ENCODE measurements at regions not wholly inside any gene's neighbourhood (a gene's known extent, or its start where the extent isn't known, plus 50 kb on each side); places are given as distances from the start of the nearest gene placed in this dataset.

DNA sequence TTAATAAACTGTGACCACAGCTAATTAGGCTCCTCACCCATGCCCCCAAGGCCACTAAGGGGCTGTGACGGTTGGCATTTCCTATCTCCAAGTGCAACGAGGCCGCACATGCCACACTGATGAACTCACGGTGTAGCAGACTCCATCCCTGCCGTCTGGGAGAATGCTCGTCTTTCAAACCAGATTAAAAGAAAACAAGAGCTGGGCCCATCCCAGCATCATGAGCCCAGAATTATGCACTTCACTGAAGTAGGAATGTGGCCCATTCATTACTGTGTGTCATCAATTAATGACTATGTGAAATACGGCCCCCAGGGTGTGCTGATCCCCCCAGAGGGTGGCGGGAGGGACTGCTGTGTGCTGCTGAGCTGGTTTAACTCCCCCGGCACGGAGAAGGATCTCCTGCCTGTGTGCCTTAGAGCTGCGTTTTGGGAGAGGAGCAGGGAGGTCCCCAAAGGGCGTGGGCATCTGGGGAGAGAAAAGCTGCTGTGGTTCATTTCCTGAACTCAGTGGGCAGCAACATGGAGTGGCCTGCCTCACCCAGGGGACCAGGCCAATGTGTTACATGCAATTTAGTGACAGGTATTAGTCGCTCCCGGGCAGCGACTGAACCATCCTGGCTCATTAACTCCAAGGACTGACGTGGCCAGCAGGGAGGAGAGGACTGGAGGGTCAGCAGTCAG, 194.5 kb downstream of the FOXL1 start:
- Mint-ChIP-seq H3K9me3 (peaks cover 16% of the 10 kb centered on the region), H3K4me3 (peak overlapping the region; percentile 51), H3K36me3 (ENCODE audit: low read depth) (no peaks in the 10 kb centered on the region), H3K27ac (peak overlapping the region; percentile 90), H3K27me3 (ENCODE audit: low read depth, poor library complexity) (peaks cover 31% of the 10 kb centered on the region), H3K4me1 (peaks cover 82% of the 10 kb centered on the region)
- TF ChIP-seq, protein P1, sequence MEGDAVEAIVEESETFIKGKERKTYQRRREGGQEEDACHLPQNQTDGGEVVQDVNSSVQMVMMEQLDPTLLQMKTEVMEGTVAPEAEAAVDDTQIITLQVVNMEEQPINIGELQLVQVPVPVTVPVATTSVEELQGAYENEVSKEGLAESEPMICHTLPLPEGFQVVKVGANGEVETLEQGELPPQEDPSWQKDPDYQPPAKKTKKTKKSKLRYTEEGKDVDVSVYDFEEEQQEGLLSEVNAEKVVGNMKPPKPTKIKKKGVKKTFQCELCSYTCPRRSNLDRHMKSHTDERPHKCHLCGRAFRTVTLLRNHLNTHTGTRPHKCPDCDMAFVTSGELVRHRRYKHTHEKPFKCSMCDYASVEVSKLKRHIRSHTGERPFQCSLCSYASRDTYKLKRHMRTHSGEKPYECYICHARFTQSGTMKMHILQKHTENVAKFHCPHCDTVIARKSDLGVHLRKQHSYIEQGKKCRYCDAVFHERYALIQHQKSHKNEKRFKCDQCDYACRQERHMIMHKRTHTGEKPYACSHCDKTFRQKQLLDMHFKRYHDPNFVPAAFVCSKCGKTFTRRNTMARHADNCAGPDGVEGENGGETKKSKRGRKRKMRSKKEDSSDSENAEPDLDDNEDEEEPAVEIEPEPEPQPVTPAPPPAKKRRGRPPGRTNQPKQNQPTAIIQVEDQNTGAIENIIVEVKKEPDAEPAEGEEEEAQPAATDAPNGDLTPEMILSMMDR (IDR thresholded peaks at IDR 0.05): no peak
- DNase-seq: peak; percentile 54

DNA sequence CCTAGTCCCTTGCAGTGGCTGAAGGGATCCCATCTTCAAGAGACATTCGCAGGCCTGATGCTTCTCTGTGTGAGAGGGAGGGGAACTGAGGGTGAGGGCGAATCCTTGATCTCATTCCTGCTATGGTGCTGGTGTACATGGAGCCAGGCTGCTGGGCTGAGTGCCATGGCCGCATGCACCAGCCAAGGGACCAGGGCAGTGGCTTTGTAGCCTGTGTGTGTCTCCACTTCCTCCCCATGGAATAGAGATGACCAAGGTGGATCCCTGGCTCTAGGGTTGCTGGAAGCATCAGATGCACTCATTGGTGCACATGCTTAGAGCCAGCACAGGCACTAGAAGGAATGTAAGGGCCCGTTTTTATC, 195.0 kb downstream of the FOXL1 start:
- Mint-ChIP-seq H3K9me3 (peaks cover 16% of the 10 kb centered on the region), H3K36me3 (ENCODE audit: low read depth) (no peaks in the 10 kb centered on the region), H3K4me3 (no peak overlapping the region), H3K27me3 (ENCODE audit: low read depth, poor library complexity) (peaks cover 35% of the 10 kb centered on the region), H3K4me1 (peaks cover 82% of the 10 kb centered on the region), H3K27ac (no peak overlapping the region)
- TF ChIP-seq, protein P1 (IDR thresholded peaks at IDR 0.05): no peak
- no peak for DNase-seq

DNA sequence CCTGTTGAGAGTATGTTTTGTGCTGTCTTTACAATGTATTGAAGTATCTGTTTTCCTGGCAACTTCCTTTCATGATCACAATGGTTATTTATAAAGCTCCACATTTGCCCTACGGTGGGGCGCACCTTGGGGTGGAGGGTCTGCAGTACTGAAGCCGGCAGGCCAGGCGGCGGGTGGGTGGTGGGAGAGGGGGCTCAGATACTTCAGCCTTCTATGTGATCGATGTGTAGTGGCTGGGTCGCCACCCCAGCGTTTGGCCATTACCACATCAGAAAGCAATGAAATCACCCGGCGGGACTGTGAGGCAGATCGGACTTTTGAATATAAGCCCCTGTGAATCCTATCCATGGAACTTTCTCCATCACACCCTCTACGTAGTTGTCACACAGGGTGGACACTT, 196.6 kb downstream of the FOXL1 start:
- Mint-ChIP-seq H3K4me1 (peaks cover 83% of the 10 kb centered on the region), H3K27me3 (ENCODE audit: low read depth, poor library complexity) (peaks cover 37% of the 10 kb centered on the region), H3K4me3 (no peak overlapping the region), H3K9me3 (peaks cover 11% of the 10 kb centered on the region), H3K36me3 (ENCODE audit: low read depth) (no peaks in the 10 kb centered on the region), H3K27ac (no peak overlapping the region)
- TF ChIP-seq, protein P1 (IDR thresholded peaks at IDR 0.05): no peak
- no peak for DNase-seq

DNA sequence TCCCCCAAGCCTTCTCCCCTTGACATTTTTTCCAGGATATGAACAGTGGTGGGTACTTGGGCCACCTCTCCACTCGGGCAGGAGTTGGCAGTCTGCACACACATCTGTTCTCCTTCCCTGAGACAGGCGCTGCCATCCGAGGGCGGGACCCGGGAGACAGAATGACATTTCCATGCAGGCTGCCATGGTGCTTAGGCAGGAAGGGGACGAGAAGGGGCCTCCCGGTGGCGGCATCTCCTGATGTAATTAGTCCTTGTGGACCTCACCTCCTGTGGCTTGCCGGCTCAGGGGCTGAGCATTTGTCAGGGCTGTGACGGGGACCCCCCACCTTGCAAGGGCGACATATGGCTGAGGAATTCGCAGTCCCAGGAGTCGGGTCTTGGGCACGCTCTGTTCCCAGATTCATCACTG, 197.2 kb downstream of the FOXL1 start:
- Mint-ChIP-seq H3K27ac (no peak overlapping the region), H3K4me1 (peaks cover 83% of the 10 kb centered on the region), H3K9me3 (peaks cover 10% of the 10 kb centered on the region), H3K27me3 (ENCODE audit: low read depth, poor library complexity) (peaks cover 35% of the 10 kb centered on the region), H3K4me3 (peak overlapping the region; percentile 40), H3K36me3 (ENCODE audit: low read depth) (no peaks in the 10 kb centered on the region)
- TF ChIP-seq, protein P1 (IDR thresholded peaks at IDR 0.05): no peak
- DNase-seq: peak; percentile 60

DNA sequence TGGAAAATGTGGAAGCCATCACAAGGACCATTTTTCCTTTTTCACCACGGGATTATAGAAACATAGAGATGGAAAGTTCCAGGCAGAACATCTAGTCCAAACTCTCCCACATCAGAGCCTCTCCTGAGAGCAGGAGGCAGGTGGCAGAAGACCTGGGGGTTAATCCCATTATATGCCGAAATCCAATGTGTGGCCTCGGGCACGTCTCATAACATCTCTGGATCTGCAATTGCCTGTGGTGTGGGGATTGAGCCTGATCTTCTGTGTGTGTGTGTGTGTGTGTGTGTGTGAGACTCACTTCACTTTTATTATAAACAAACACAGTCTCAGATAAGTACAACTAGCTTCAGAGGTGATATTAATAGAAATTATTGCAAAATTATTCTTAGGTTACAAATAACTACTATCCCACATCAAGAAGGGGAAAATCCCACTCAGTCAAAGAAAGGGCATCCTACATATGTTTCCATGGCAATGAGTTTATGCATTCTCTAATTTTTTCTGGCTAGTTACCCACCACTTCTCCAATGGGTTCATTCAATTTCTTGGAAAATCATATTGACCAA, 199.1 kb downstream of the FOXL1 start:
- peaks cover 46% of the 10 kb centered on the region for H3K27me3 Mint-ChIP-seq (ENCODE audit: low read depth, poor library complexity)
- H3K9me3 Mint-ChIP-seq: no peaks in the 10 kb centered on the region
- no peak for DNase-seq
- H3K4me3 Mint-ChIP-seq: no peak overlapping the region
- H3K36me3 Mint-ChIP-seq (ENCODE audit: low read depth): no peaks in the 10 kb centered on the region
- TF ChIP-seq, protein P1 (IDR thresholded peaks at IDR 0.05): no peak
- no peak overlapping the region for H3K27ac Mint-ChIP-seq
- H3K4me1 Mint-ChIP-seq: peaks cover 75% of the 10 kb centered on the region

All from nephron progenitor cell (in vitro differentiated cells).